Smooth muscle cell (in vitro differentiated cells): ENCODE measurements at regions not wholly inside any gene's neighbourhood (a gene's known extent, or its start where the extent isn't known, plus 50 kb on each side); places are given as distances from the start of the nearest gene placed in this dataset.

Experiments used
- DNase-seq: peaks from one replicate; lab custom pipeline; 2025; ENCODE audit not compliant: unreplicated experiment; lab: John Stamatoyannopoulos, UW
- H2AFZ ChIP-seq: fragments of 200-600 bp; sonication (generic); 2 replicates; pipeline ENCODE4 v1.6.0; 2016; ENCODE audit warnings: antibody characterized with exemption, low read depth, mild to moderate bottlenecking
- H3F3A ChIP-seq: fragments of 200-600 bp; sonication (generic); 2 replicates; pipeline ENCODE4 v1.6.0; 2017; ENCODE audit warnings: antibody characterized with exemption, low read depth
- H3K27ac ChIP-seq: fragments of 200-600 bp; sonication (generic); 2 replicates; pipeline ENCODE4 v1.5.1; 2016; ENCODE audit warnings: low read depth, mild to moderate bottlenecking
- H3K27me3 ChIP-seq: fragments of 200-600 bp; sonication (generic); 2 replicates; pipeline ENCODE4 v1.6.1; 2016; ENCODE audit warnings: low read depth, mild to moderate bottlenecking
- H3K36me3 ChIP-seq: fragments of 200-600 bp; sonication (generic); 2 replicates; pipeline ENCODE4 v1.5.1; 2016; ENCODE audit warnings: low read depth
- H3K4me1 ChIP-seq: fragments of 200-600 bp; sonication (generic); 2 replicates; pipeline ENCODE4 v1.5.1; 2016; ENCODE audit warnings: low read depth
- H3K4me2 ChIP-seq: fragments of 200-600 bp; sonication (generic); 2 replicates; pipeline ENCODE4 v1.6.0; 2016; ENCODE audit warnings: mild to moderate bottlenecking
- H3K4me3 ChIP-seq: fragments of 200-600 bp; sonication (generic); 2 replicates; pipeline ENCODE4 v1.5.1; 2016; ENCODE audit warnings: mild to moderate bottlenecking
- H3K79me2 ChIP-seq: fragments of 200-600 bp; sonication (generic); 2 replicates; pipeline ENCODE4 v1.6.0; 2016; ENCODE audit warnings: low read depth, mild to moderate bottlenecking
- H3K9ac ChIP-seq: fragments of 200-600 bp; sonication (generic); 2 replicates; pipeline ENCODE4 v1.6.0; 2016; ENCODE audit warnings: low read depth
- H3K9me3 ChIP-seq: fragments of 200-600 bp; sonication (generic); replicated peaks from 2 replicates; pipeline ENCODE4 v1.5.1; 2016; ENCODE audit warnings: low read depth
- H4K20me1 ChIP-seq: fragments of 200-600 bp; sonication (generic); 2 replicates; pipeline ENCODE4 v1.6.0; 2016; ENCODE audit warnings: low read depth
- CTCF ChIP-seq: fragments of 200-600 bp; sonication (generic); IDR thresholded peaks from 2 replicates; pipeline ENCODE4 v1.5.1; 2017; ENCODE audit warnings: borderline replicate concordance, mild to moderate bottlenecking, antibody characterized with exemption; ENCODE audit not compliant: insufficient read depth, poor library complexity, severe bottlenecking
- WGBS: methylation state at CpG from one replicate; pipeline ENCODE4 v1.1.7; 2016; ENCODE audit warnings: low lambda C conversion rate; 5-methylcytosine and 5-hydroxymethylcytosine counted together

- WGBS, result 85% methylated on average over 3 of the region's 3 CpGs
- Histone ChIP-seq H4K20me1 (no peaks in the 10 kb centered on the region), H3F3A (no peaks in the 10 kb centered on the region), H3K4me2 (no peak overlapping the region), H3K4me1 (peaks cover 12% of the 10 kb centered on the region), H3K9me3 (no peaks in the 10 kb centered on the region), H2AFZ (no peak overlapping the region), H3K27ac (no peak overlapping the region), H3K36me3 (no peaks in the 10 kb centered on the region), H3K9ac (no peak overlapping the region), H3K4me3 (no peak overlapping the region), H3K27me3 (no peaks in the 10 kb centered on the region), H3K79me2 (no peaks in the 10 kb centered on the region)
- DNase-seq, result no peak
- TF ChIP-seq CTCF, result no peak
These were observed 67.4 kb upstream of the STAM2 start for GRCh38 chr2:152242787-152243472.

- no peaks in the 10 kb centered on the region for H4K20me1 ChIP-seq
- no peak overlapping the region for H2AFZ ChIP-seq
- peaks cover 12% of the 10 kb centered on the region for H3K4me1 ChIP-seq
- H3K9ac ChIP-seq, result no peak overlapping the region
- H3K36me3 ChIP-seq, result no peaks in the 10 kb centered on the region
- no peak overlapping the region for H3K4me3 ChIP-seq
- no peak for DNase-seq
- 81% methylated on average over 8 of the region's 8 CpGs for WGBS
- H3F3A ChIP-seq, result no peaks in the 10 kb centered on the region
- no peaks in the 10 kb centered on the region for H3K27me3 ChIP-seq
- H3K4me2 ChIP-seq, result no peak overlapping the region
- H3K9me3 ChIP-seq, result no peaks in the 10 kb centered on the region
- no peaks in the 10 kb centered on the region for H3K79me2 ChIP-seq
- no peak for TF ChIP-seq CTCF
- H3K27ac ChIP-seq, result no peak overlapping the region
These were observed 68.4 kb upstream of the STAM2 start for GRCh38 chr2:152243761-152244640.

- no peak for DNase-seq
- Histone ChIP-seq H3K27ac (no peak overlapping the region), H3K4me2 (no peak overlapping the region), H3K9ac (no peak overlapping the region), H3K27me3 (no peaks in the 10 kb centered on the region), H3K36me3 (no peaks in the 10 kb centered on the region), H3K9me3 (no peaks in the 10 kb centered on the region), H3K4me1 (peaks cover 12% of the 10 kb centered on the region), H3K4me3 (no peak overlapping the region), H3F3A (no peaks in the 10 kb centered on the region), H3K79me2 (no peaks in the 10 kb centered on the region), H2AFZ (no peak overlapping the region), H4K20me1 (no peaks in the 10 kb centered on the region)
- no peak for TF ChIP-seq CTCF
These were observed 70.1 kb upstream of the STAM2 start for GRCh38 chr2:152245653-152246052.
